H1 (cell line): ENCODE measurements at regions not wholly inside any gene's neighbourhood (a gene's known extent, or its start where the extent isn't known, plus 50 kb on each side); places are given as distances from the start of the nearest gene placed in this dataset.

Experiments used
- CTCF ChIA-PET: fragments of 300-600 bp; sonication (Branson Sonifier 250); formaldehyde crosslinking; loops from one replicate; lab custom pipeline; 2021; ENCODE audit not compliant: partially characterized antibody; lab: Charles Lee
- POLR2A ChIA-PET: fragments of 300-600 bp; sonication (Branson Sonifier 250); formaldehyde crosslinking; loops from one replicate; lab custom pipeline; 2021; ENCODE audit warnings: inconsistent platforms; ENCODE audit not compliant: partially characterized antibody; lab: Charles Lee
- DNase-seq, 2 experiments: peaks; one replicate each; pipeline versions ENCODE4 v3.0.0 to v3.0.0-alpha.2; 2010 to 2022; ENCODE audit warnings: low spot score in 2 of 2, low read depth in 1 of 2, mixed read lengths in 1 of 2
- FAIRE-seq: peaks from 2 replicates; lab custom pipeline; 2011; peaks lifted over from hg19 to GRCh38; lab: Jason Lieb, UNC
- H2AFZ ChIP-seq: 2 replicates; pipeline ENCODE4 v1.8.1; 2012; ENCODE audit warnings: low read length, inconsistent platforms
- H2AK5ac ChIP-seq: 2 replicates; pipeline ENCODE4 v1.6.1; 2013; ENCODE audit warnings: low read depth, low read length
- H2BK120ac ChIP-seq: replicated peaks from 2 replicates; pipeline ENCODE3; 2013; ENCODE audit warnings: low read depth, low read length, inconsistent platforms
- H2BK12ac ChIP-seq: 2 replicates; pipeline ENCODE4 v1.6.1; 2013; ENCODE audit warnings: low read depth, low read length
- H2BK15ac ChIP-seq: 2 replicates; pipeline ENCODE4 v1.6.1; 2013; ENCODE audit warnings: low read length
- H2BK20ac ChIP-seq: 2 replicates; pipeline ENCODE4 v1.6.1; 2013; ENCODE audit warnings: low read length
- H2BK5ac ChIP-seq: 2 replicates; pipeline ENCODE4 v1.6.1; 2013; ENCODE audit warnings: low read depth, low read length
- H3K14ac ChIP-seq: 2 replicates; pipeline ENCODE4 v1.6.1; 2013; ENCODE audit warnings: inconsistent platforms; ENCODE audit not compliant: insufficient read length
- H3K18ac ChIP-seq: 2 replicates; pipeline ENCODE4 v1.6.1; 2013; ENCODE audit warnings: low read length; ENCODE audit errors: extremely low read depth
- H3K23ac ChIP-seq: 2 replicates; pipeline ENCODE4 v1.6.1; 2013; ENCODE audit warnings: inconsistent platforms; ENCODE audit not compliant: insufficient read length
- H3K23me2 ChIP-seq: 2 replicates; pipeline ENCODE4 v1.6.1; 2013; ENCODE audit warnings: low read depth, low read length
- H3K27ac ChIP-seq: 2 replicates; pipeline ENCODE4 v1.6.1; 2011; ENCODE audit warnings: low read depth, low read length, inconsistent platforms
- H3K27me3 ChIP-seq, 4 experiments: replicated peaks in 1 of 4; 1 replicate in 1 of 4; 2 replicates in 3 of 4; pipeline versions ENCODE4 v1.6.1 to v1.8.1; 2011 to 2013; ENCODE audit warnings: low read length in 3 of 4, mild to moderate bottlenecking in 3 of 4, inconsistent platforms in 2 of 4, mixed read lengths in 2 of 4, moderate library complexity in 1 of 4; ENCODE audit not compliant: control insufficient read depth in 3 of 4, insufficient read depth in 3 of 4; ENCODE audit errors: extremely low read depth in 1 of 4
- H3K36me3 ChIP-seq, 4 experiments: 2 replicates each; pipeline versions ENCODE4 v1.6.1 to v1.8.1; 2011 to 2013; ENCODE audit warnings: mild to moderate bottlenecking in 4 of 4, low read length in 3 of 4, moderate library complexity in 2 of 4, control low read depth in 1 of 4, inconsistent platforms in 1 of 4; ENCODE audit not compliant: insufficient read depth in 4 of 4, control insufficient read depth in 2 of 4
- H3K4ac ChIP-seq: replicated peaks from 2 replicates; pipeline ENCODE3; 2013; ENCODE audit warnings: low read length, low read depth, mixed read lengths, inconsistent platforms; ENCODE audit not compliant: insufficient read length
- H3K4me1 ChIP-seq, 4 experiments: replicated peaks in 1 of 4; 1 replicate in 1 of 4; 2 replicates in 3 of 4; pipeline versions ENCODE4 v1.6.1 to v1.8.1; 2011 to 2013; ENCODE audit warnings: low read length in 3 of 4, inconsistent platforms in 2 of 4, mixed read lengths in 1 of 4; ENCODE audit not compliant: insufficient read depth in 4 of 4, control insufficient read depth in 3 of 4
- H3K4me2 ChIP-seq, 2 experiments: 2 replicates each; pipeline versions ENCODE4 v1.6.1 to v1.8.1; 2011 to 2013; ENCODE audit warnings: low read depth in 2 of 2, low read length in 2 of 2, control low read depth in 1 of 2, inconsistent platforms in 1 of 2, mild to moderate bottlenecking in 1 of 2; ENCODE audit not compliant: insufficient read depth in 1 of 2
- H3K4me3 ChIP-seq, 4 experiments: fragments of 200-600, 300-600 bp in 1 of 4; sonication (generic), shearing (Covaris generic), sonication (Bioruptor Twin) in 1 of 4; 2 replicates each; pipeline versions ENCODE4 v1.5.1 to v1.8.1; 2011 to 2016; ENCODE audit warnings: low read length in 4 of 4, low read depth in 3 of 4, control low read depth in 2 of 4, inconsistent platforms in 2 of 4, mild to moderate bottlenecking in 2 of 4, mixed read lengths in 1 of 4, moderate library complexity in 1 of 4; ENCODE audit not compliant: insufficient read depth in 2 of 4; ENCODE audit errors: extremely low read depth in 1 of 4
- H3K56ac ChIP-seq: replicated peaks from 2 replicates; pipeline ENCODE3; 2013; ENCODE audit warnings: low read depth, mild to moderate bottlenecking, mixed read lengths, low read length, inconsistent platforms; ENCODE audit not compliant: insufficient read length
- H3K79me1 ChIP-seq: 2 replicates; pipeline ENCODE4 v1.6.1; 2013; ENCODE audit warnings: low read depth, low read length, control low read depth
- H3K79me2 ChIP-seq, 2 experiments: 2 replicates each; pipeline versions ENCODE4 v1.6.1 to v1.8.1; 2012 to 2013; ENCODE audit warnings: low read length in 2 of 2, mild to moderate bottlenecking in 2 of 2, inconsistent platforms in 1 of 2; ENCODE audit not compliant: insufficient read depth in 2 of 2, control insufficient read depth in 1 of 2
- H3K9ac ChIP-seq, 4 experiments: replicated peaks in 1 of 4; 1 replicate in 1 of 4; 2 replicates in 3 of 4; pipeline versions ENCODE4 v1.6.1 to v1.8.1; 2011 to 2013; ENCODE audit warnings: low read depth in 3 of 4, low read length in 3 of 4, control low read depth in 2 of 4, mild to moderate bottlenecking in 2 of 4, moderate library complexity in 2 of 4, inconsistent platforms in 1 of 4; ENCODE audit errors: extremely low read depth in 1 of 4
- H3K9me3 ChIP-seq, 2 experiments: 2 replicates each; pipeline versions ENCODE4 v1.6.1 to v1.8.1; 2012 to 2013; ENCODE audit warnings: mild to moderate bottlenecking in 2 of 2, moderate library complexity in 2 of 2, control low read depth in 1 of 2, inconsistent platforms in 1 of 2, low read depth in 1 of 2, low read length in 1 of 2, mixed read lengths in 1 of 2; ENCODE audit not compliant: insufficient read depth in 2 of 2
- H4K20me1 ChIP-seq, 2 experiments: replicated peaks in 1 of 2; 2 replicates each; pipeline versions ENCODE3 to v1.8.1; 2011 to 2013; ENCODE audit warnings: inconsistent platforms in 2 of 2, low read length in 2 of 2, mild to moderate bottlenecking in 1 of 2; ENCODE audit not compliant: insufficient read depth in 2 of 2, control insufficient read depth in 1 of 2
- H4K5ac ChIP-seq: 2 replicates; pipeline ENCODE4 v1.6.1; 2013; ENCODE audit warnings: low read length, low read depth, mixed read lengths, inconsistent platforms; ENCODE audit not compliant: insufficient read length
- H4K8ac ChIP-seq: 2 replicates; pipeline ENCODE4 v1.8.0; 2013; ENCODE audit warnings: mild to moderate bottlenecking, moderate library complexity, low read length, inconsistent platforms; ENCODE audit not compliant: insufficient read depth; ENCODE audit errors: extremely low read depth
- H4K91ac ChIP-seq: replicated peaks from 2 replicates; pipeline ENCODE3; 2013; ENCODE audit warnings: low read length, mixed read lengths, inconsistent platforms; ENCODE audit not compliant: insufficient read length
- ASH2L ChIP-seq: fragments of 200-600, 300-600 bp; sonication (generic); IDR thresholded peaks from one replicate; pipeline ENCODE4 v1.7.1; 2017; ENCODE audit warnings: low read length
- BRCA1 ChIP-seq: IDR thresholded peaks from 2 replicates; pipeline ENCODE4 v1.6.1; 2012; ENCODE audit warnings: low read depth, low read length, improper control_type of control experiment
- CBX8 ChIP-seq: fragments of 300-800, 300-1000 bp; sonication (generic); IDR thresholded peaks from 2 replicates; pipeline ENCODE4 v1.7.1; 2016; ENCODE audit warnings: low read depth, low read length, borderline replicate concordance
- CHD1 ChIP-seq: IDR thresholded peaks from 2 replicates; pipeline ENCODE4 v1.6.1; 2012; ENCODE audit warnings: low read depth, low read length, improper control_type of control experiment
- CHD2 ChIP-seq: IDR thresholded peaks from 2 replicates; pipeline ENCODE4 v1.6.1; 2012; ENCODE audit warnings: low read length, improper control_type of control experiment
- EZH2 ChIP-seq: fragments of 200-600 bp; sonication (generic); IDR thresholded peaks from 2 replicates; pipeline ENCODE4 v1.7.1; 2012; ENCODE audit warnings: low read depth, mild to moderate bottlenecking, moderate library complexity, low read length, inconsistent platforms; ENCODE audit not compliant: severe bottlenecking
- FOSL1 ChIP-seq: IDR thresholded peaks from 2 replicates; pipeline ENCODE4 v1.6.1; 2011; ENCODE audit warnings: mild to moderate bottlenecking, low read depth, low read length, moderate library complexity; ENCODE audit not compliant: insufficient read depth
- HDAC6 ChIP-seq: IDR thresholded peaks from one replicate; pipeline ENCODE4 v1.7.1; 2012; ENCODE audit warnings: low read depth, mild to moderate bottlenecking, inconsistent platforms, low read length, moderate library complexity
- KDM5A ChIP-seq: fragments of 200-600 bp; IDR thresholded peaks from 2 replicates; pipeline ENCODE4 v1.7.1; 2012; ENCODE audit warnings: mild to moderate bottlenecking, low read length, inconsistent platforms, mixed read lengths
- POU5F1 ChIP-seq: IDR thresholded peaks from 2 replicates; pipeline ENCODE4 v1.6.1; 2011; ENCODE audit warnings: low read depth, mild to moderate bottlenecking, low read length, moderate library complexity
- SIX5 ChIP-seq: IDR thresholded peaks from 2 replicates; pipeline ENCODE4 v1.6.1; 2011; ENCODE audit warnings: mild to moderate bottlenecking, low read depth, low read length
- SP1 ChIP-seq: IDR thresholded peaks from 2 replicates; pipeline ENCODE4 v1.6.1; 2011; ENCODE audit warnings: low read depth, low read length
- TAF1 ChIP-seq: IDR thresholded peaks from 2 replicates; pipeline ENCODE4 v1.6.1; 2011; ENCODE audit warnings: mild to moderate bottlenecking, low read depth, low read length
- TBP ChIP-seq: IDR thresholded peaks from 2 replicates; pipeline ENCODE4 v1.6.1; 2011; ENCODE audit warnings: low read depth, low read length, improper control_type of control experiment
- WGBS, 2 experiments: shearing (Covaris generic) in 1 of 2; methylation state at CpG; one replicate each; pipeline versions ENCODE4 v1.1.6 to v1.1.7; 2013 to 2015; ENCODE audit warnings: low lambda C conversion rate in 2 of 2, mixed read lengths in 2 of 2, inconsistent platforms in 1 of 2, low coverage in 1 of 2, missing lambda C conversion rate in 1 of 2; ENCODE audit not compliant: insufficient replicate concordance in 2 of 2, insufficient coverage in 1 of 2, insufficient read length in 1 of 2; ENCODE audit errors: extremely low coverage in 1 of 2, missing lambda C conversion rate in 1 of 2; 5-methylcytosine and 5-hydroxymethylcytosine counted together
- TF ChIP-seq, protein P1 (sequence below): IDR thresholded peaks from 2 replicates; pipeline ENCODE4 v1.6.1; 2012; ENCODE audit warnings: inconsistent platforms

DNA sequence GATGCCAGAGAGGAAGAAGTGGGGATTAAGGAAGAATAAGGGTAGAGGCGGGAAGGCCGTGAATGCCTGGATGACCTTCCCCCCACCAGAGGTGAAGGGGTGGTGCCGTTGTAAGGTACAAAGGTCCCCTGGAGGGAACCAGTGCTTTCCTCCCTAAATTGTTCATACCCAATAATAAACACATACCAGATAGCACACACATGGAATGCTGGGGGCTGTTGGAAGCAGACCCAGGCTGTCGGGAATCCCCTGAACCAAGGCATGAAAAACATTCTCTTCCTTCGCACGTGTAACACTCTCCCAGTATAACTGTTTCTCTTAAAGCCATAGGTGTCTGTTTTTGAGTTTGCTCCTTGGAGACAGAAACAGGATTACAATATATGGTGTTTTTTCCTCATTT is 107.1 kb upstream of the CTAGE1 start:
- Histone ChIP-seq H3K14ac (no peak overlapping the region), H3K27ac (no peak overlapping the region), H4K8ac (no peak overlapping the region), H2BK5ac (no peak overlapping the region), H2AK5ac (no peak overlapping the region), H3K23me2 (no peaks in the 10 kb centered on the region), H3K9ac (no peak overlapping the region), H2BK12ac (no peak overlapping the region), H3K4me1 (no peaks in the 10 kb centered on the region), H3K18ac (no peak overlapping the region), H2BK20ac (no peak overlapping the region), H3K23ac (no peak overlapping the region), H4K20me1 (no peaks in the 10 kb centered on the region), H4K5ac (no peak overlapping the region), H2AFZ (no peak overlapping the region), H3K9me3 (peaks cover 2 to 3% of the 10 kb centered on the region in 2 experiments; a peak in 1 of 4 replicates), H3K36me3 (no peaks in the 10 kb centered on the region), H2BK15ac (no peak overlapping the region), H3K79me1 (no peaks in the 10 kb centered on the region), H3K27me3 (no peaks in the 10 kb centered on the region), H3K79me2 (no peaks in the 10 kb centered on the region), H2BK120ac (no peak overlapping the region), H3K56ac (no peak overlapping the region), H4K91ac (no peak overlapping the region), H3K4me2 (no peak overlapping the region), H3K4ac (no peak overlapping the region), H3K4me3 (no peak overlapping the region)
- FAIRE-seq (no peak), DNase-seq (no peak)
- WGBS, 2 experiments, result 91% methylated on average over 6 of the region's 6 CpGs; no CpG with 5 or more reads in 1 of the 2 experiments
- ChIA-PET CTCF (interaction anchor here (1.1 kb wide), 1 partner anchor 14 kb away, joined by 4 read pairs; no protein-coding TSS in a partner anchor), POLR2A (no interaction called here)
- TF ChIP-seq HDAC6, result no peak
- no peak for TF ChIP-seq BRCA1
- TF ChIP-seq EZH2, result no peak
- TF ChIP-seq SP1, result no peak
- TF ChIP-seq CBX8, result no peak
- no peak for TF ChIP-seq CHD2
- TF ChIP-seq, protein P1, sequence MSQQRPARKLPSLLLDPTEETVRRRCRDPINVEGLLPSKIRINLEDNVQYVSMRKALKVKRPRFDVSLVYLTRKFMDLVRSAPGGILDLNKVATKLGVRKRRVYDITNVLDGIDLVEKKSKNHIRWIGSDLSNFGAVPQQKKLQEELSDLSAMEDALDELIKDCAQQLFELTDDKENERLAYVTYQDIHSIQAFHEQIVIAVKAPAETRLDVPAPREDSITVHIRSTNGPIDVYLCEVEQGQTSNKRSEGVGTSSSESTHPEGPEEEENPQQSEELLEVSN, result no peak
- no peak for TF ChIP-seq POU5F1
- no peak for TF ChIP-seq CHD1
- TF ChIP-seq KDM5A, result no peak
- no peak for TF ChIP-seq TAF1
- no peak for TF ChIP-seq TBP
- no peak for TF ChIP-seq ASH2L
- no peak for TF ChIP-seq FOSL1
- TF ChIP-seq SIX5, result no peak
